HT-29 (cell line): ENCODE measurements at regions not wholly inside any gene's neighbourhood (a gene's known extent, or its start where the extent isn't known, plus 50 kb on each side); places are given as distances from the start of the nearest gene placed in this dataset.

Experiments used
- DNase-seq: peaks from one replicate; pipeline ENCODE4 v3.0.0-alpha.2; 2015; ENCODE audit warnings: low spot score

DNA sequence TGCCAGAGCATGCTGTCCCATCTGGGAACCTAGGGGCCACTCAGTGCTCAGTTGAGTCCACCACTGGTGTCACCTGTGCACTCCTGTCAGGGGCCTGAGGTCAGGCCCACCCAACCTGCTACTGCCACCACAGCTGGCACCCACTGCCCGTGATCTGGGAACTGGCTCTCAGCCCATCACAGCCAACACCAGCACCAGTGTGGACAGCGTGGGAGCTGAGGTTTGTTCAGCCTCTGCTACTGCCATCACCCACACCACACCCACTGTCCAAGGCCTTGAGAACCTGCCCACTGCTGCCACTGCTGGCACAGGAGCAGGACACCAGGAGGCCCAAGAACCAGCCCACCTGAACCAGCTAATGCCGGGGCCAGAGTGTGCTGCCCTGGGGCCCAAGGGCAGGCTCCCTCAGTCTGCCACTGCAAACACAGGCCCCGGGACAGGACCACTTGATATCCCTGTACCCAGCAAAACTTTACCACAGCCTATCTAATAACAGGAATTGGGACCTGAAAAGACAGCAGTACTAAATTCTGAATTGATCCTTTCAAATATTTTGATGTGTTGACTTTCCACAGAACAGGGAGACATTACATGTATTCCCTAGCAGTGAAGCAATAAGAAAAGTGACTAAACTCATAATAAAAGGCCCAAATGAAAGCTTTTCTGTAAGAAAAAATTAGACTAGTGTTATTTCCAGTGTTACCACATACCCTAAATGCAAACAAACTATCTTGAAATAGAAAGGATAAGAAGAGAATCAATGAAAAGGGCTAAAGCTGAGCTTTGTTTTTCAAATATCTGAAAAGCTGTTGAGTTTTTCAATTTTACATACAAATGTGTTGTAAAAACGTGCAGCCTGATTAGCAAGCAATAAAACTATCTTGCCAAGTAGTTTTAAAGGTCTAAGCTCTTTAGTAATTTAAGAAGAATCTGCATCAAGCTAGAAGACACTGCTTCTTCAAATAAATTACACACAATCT, 640.7 kb downstream of the METTL4 start:
- DNase-seq: no peak

- no peak for DNase-seq
Observed at GRCh38 chr18:1952486-1952885, 618.8 kb downstream of the METTL4 start.

- DNase-seq: no peak
Observed at GRCh38 chr18:1954583-1955312, 616.6 kb downstream of the METTL4 start.

GRCh38 chr18:1958798-1959197, 612.5 kb downstream of the METTL4 start:
- DNase-seq: no peak

- DNase-seq: no peak
Observed at GRCh38 chr18:1965016-1965415, 606.3 kb downstream of the METTL4 start.

GRCh38 chr18:1965541-1965940, 605.8 kb downstream of the METTL4 start:
- no peak for DNase-seq

GRCh38 chr18:1968801-1969498, 602.4 kb downstream of the METTL4 start:
- DNase-seq: no peak

GRCh38 chr18:1976484-1976883, 594.8 kb downstream of the METTL4 start:
- DNase-seq: no peak

DNA sequence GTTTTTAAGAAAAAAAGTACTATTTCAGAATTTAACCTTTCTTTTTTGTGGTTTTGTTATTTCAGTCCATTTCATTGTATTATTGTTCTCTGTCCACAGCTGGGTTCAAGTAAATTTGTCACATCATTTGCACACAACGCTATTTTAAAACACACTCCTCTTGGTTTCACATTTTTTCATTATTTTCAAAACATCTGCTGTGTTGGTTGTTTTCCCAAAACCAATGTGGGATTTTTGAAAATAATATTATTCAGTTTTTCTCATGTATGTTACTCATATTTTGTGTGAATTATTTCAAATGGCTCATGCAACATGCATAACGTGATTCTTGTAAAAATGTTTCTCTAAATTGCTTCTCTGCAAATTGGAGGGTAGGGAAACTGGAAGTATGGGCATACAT, 589.2 kb downstream of the METTL4 start:
- DNase-seq: no peak

DNA sequence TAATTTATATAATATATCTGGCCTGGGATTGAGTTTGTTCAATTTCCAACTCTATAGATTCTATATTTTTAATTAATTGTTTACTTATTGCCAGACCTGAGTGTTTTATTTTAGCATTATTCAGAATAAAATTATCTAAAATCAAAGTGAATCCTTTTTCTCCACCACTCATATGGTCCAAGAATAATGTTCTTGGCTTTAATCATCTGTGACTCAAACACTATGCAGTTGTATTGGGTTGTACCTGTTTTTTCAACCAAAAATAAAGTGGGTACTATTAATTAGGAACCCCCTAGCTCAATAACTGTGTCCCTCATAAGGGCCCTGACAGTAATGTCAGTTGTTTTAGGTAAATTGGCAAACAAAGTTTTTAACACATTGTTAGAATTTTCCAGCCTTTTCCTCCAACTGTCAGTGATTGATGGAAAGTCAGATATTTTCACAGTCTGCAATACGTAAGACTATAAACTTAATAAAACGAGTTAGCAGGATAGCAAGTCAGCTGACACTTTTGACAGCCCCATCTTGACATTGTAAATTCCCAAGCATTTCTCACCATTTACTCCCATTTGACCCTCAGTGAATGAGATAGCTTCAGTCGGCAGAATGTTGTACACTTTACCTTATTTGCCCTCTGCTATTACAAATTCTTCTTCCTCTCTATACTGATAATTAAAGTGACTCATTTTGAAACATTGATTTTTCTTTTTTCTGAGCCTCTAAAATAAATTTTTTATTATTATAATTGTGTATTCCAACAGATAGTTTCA, 587.4 kb downstream of the METTL4 start:
- no peak for DNase-seq

GRCh38 chr18:1993866-1994265, 577.4 kb downstream of the METTL4 start:
- no peak for DNase-seq

- no peak for DNase-seq
Observed at GRCh38 chr18:1994471-1994870, 576.8 kb downstream of the METTL4 start.

DNA sequence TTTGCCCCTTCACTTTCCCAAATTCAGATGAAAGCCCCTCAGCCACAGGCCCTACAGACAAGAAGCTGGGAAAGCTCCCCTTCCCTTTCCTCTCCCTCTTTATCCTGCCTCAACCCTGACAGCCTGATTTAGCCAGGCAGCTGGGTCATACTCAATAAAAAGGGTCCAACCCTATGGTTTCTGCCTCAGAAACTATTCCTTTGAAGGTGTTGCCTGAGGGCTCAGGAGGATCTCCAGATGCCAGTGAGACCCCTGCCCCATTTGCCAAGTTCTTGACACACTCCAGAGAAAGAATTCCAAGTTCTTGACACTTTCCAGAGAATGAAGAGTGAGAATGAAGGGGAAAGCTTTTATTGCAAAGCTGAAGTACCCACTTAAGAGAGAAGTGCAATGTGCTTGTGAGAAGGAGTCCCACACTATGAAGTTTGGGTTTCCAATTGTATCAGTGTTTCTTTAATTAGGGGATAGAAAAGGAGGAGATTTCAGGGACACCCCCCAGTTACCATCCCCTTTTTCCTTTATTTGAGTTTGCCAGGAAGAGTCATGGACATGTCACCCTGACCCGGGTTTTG, 576.2 kb downstream of the METTL4 start:
- no peak for DNase-seq

DNA sequence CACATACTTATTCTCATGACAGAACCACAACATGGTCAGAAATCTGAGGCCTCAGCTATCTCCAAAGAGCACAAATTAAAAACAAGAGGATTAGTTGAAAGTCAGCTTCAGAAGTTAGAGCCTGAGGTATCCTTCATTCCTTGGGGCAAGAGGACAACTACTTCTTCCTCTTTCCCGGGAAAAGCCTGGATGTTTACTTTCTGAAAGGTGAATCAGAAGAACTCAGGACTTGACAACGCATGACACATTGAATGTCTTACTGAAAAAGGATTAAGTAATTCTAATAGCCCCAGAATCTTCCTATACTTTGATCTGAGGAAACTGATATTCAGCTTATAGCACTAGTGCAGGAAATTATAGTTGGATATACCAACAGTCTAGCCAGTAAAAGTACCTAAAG, 573.2 kb downstream of the METTL4 start:
- DNase-seq: no peak

- no peak for DNase-seq
Observed at GRCh38 chr18:1999387-1999786, 571.9 kb downstream of the METTL4 start.

DNA sequence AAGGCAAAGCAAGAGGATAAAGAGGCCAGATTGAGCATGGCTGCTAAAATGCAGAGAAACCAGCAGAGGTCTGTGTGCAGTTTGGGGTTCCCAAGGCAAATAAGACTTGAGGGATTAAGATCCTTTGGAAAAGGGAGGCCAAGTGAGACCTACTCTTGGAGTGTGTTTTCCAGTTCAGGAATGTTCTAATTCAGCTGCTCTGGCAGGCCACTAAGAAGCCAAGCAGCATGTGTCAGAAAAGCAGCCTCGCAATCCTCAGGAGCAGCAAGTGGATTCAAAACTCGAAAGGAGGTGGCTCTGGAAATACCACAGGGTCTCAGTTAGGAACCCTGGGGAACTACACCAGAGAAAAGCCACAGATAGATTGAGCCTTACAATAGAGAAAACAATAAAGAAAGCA, 569.2 kb downstream of the METTL4 start:
- DNase-seq: no peak

DNA sequence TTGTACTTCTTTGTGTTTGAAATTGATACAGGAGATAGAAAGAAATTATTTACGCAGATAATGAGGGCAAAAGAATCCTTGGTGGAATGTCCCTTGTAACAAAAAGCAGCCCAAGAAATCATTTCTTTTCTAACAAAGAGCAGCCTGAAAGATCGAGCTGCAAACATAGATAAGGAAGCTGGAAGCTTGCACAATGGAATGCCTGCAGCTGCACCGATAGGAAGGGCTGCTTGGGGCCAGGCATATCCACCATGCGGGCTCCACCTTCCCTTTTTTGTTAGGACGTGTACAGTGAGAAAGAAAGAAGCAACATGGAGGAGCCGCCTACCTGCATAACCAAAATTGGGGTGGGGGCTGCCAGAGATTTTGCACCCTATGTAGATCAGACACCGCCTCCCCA, 568.7 kb downstream of the METTL4 start:
- no peak for DNase-seq

DNA sequence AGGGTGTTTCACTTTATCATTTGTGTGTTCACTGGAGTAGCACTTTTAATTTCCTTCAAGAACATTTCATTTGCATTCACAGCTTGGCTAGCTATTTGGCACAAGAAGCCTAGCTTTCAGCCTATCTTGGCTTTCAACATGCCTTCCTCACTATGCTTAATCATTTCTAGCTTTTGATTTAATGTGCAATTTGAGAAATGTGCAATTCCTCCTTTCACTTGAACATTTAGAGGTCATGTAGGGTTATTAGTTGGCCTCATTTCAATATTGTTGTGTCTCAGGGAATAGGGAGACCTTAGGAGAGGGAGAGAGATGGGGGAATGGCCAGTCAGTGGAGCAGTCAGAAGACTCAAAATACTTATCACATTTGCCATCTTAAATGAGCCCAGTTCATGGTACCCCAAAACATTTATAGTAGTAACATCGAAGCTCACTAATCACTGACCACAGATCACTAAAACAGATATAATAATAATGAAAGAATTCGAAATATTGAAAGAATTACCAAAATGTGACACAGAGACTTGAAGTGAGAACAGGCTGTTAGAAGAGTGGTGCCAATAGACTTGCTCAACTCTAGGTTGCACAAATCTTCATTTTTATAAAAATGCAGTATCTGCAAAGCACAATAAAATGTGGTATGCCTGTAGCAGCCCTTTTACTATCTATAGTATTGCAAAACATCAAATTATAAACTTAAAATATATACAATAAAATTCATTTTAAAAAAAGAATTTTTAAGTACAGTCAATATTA, 561.2 kb downstream of the METTL4 start:
- no peak for DNase-seq

- DNase-seq: no peak
Observed at GRCh38 chr18:2027016-2027415, 544.3 kb downstream of the METTL4 start.

- DNase-seq: no peak
Observed at GRCh38 chr18:2027756-2028155, 543.5 kb downstream of the METTL4 start.
